Breast epithelium (tissue), 3 donors: ENCODE measurements at regions not wholly inside any gene's neighbourhood (a gene's known extent, or its start where the extent isn't known, plus 50 kb on each side); places are given as distances from the start of the nearest gene placed in this dataset.

Experiments
- CTCF ChIP-seq, 3 donors: fragments of 450-650 bp; IDR thresholded peaks; one replicate each; pipeline ENCODE4 v1.5.1; 2016 to 2017; ENCODE audit warnings: antibody characterized with exemption in 3 of 3, mild to moderate bottlenecking in 3 of 3, moderate library complexity in 3 of 3
- POLR2AphosphoS5 ChIP-seq, 3 donors: sonication (generic); formaldehyde crosslinking; IDR thresholded peaks; one replicate each; pipeline ENCODE4 v1.6.1; 2017; ENCODE audit warnings: antibody characterized with exemption in 3 of 3

GRCh38 chr6:166021429-166021828 is 146.2 kb downstream of the TBXT start:
- TF ChIP-seq CTCF (IDR thresholded peaks at IDR 0.05) (no peak), POLR2AphosphoS5 (IDR thresholded peaks at IDR 0.05) (no peak)
